H9 (cell line): ENCODE measurements at regions not wholly inside any gene's neighbourhood (a gene's known extent, or its start where the extent isn't known, plus 50 kb on each side); places are given as distances from the start of the nearest gene placed in this dataset.

Experiments used
- DNase-seq: peaks from one replicate; pipeline ENCODE4 v3.0.0-alpha.2; 2017
- H2AFZ ChIP-seq: one replicate; pipeline ENCODE4 v1.6.1; 2013; ENCODE audit warnings: mild to moderate bottlenecking, low read length, control low read depth, moderate library complexity
- H2AK5ac ChIP-seq: 2 replicates; pipeline ENCODE4 v1.6.1; 2013; ENCODE audit warnings: low read length, control low read depth, mixed read lengths; ENCODE audit not compliant: insufficient read length
- H2BK120ac ChIP-seq: one replicate; pipeline ENCODE4 v1.6.1; 2013; ENCODE audit warnings: low read depth, mild to moderate bottlenecking, low read length, control low read depth, inconsistent platforms; ENCODE audit not compliant: poor library complexity, severe bottlenecking
- H2BK12ac ChIP-seq: 2 replicates; pipeline ENCODE4 v1.6.1; 2013; ENCODE audit warnings: low read length, control low read depth, mixed read lengths, low read depth; ENCODE audit not compliant: insufficient read length
- H2BK15ac ChIP-seq: 2 replicates; pipeline ENCODE4 v1.6.1; 2013; ENCODE audit warnings: low read depth, low read length, control low read depth
- H2BK20ac ChIP-seq: one replicate; pipeline ENCODE4 v1.6.1; 2013; ENCODE audit warnings: low read depth, mild to moderate bottlenecking, low read length, control low read depth, inconsistent platforms; ENCODE audit not compliant: poor library complexity, severe bottlenecking
- H2BK5ac ChIP-seq: 2 replicates; pipeline ENCODE4 v1.6.1; 2013; ENCODE audit warnings: low read length, control low read depth, mixed read lengths; ENCODE audit not compliant: insufficient read length
- H3K14ac ChIP-seq: 2 replicates; pipeline ENCODE4 v1.6.1; 2013; ENCODE audit warnings: low read length, control low read depth; ENCODE audit not compliant: insufficient read depth
- H3K18ac ChIP-seq: 2 replicates; pipeline ENCODE4 v1.6.1; 2013; ENCODE audit warnings: low read depth, mild to moderate bottlenecking, mixed read lengths, low read length, control low read depth; ENCODE audit not compliant: insufficient read length
- H3K23ac ChIP-seq: 2 replicates; pipeline ENCODE4 v1.6.1; 2013; ENCODE audit warnings: low read length, control low read depth, mixed read lengths, low read depth; ENCODE audit not compliant: insufficient read length
- H3K23me2 ChIP-seq: 2 replicates; pipeline ENCODE4 v1.6.1; 2013; ENCODE audit warnings: low read depth, mild to moderate bottlenecking, mixed read lengths, low read length, control low read depth; ENCODE audit not compliant: insufficient read length, poor library complexity, severe bottlenecking
- H3K27ac ChIP-seq: 2 replicates; pipeline ENCODE4 v1.5.1; 2013; ENCODE audit warnings: low read length, control low read depth, mixed read lengths, low read depth; ENCODE audit not compliant: insufficient read length
- H3K27me3 ChIP-seq: 2 replicates; pipeline ENCODE4 v1.6.1; 2013; ENCODE audit warnings: low read length, control low read depth, inconsistent platforms; ENCODE audit not compliant: insufficient read depth
- H3K4ac ChIP-seq: 2 replicates; pipeline ENCODE4 v1.6.1; 2013; ENCODE audit warnings: low read depth, mild to moderate bottlenecking, control low read depth, inconsistent platforms, low read length, moderate library complexity
- H3K4me1 ChIP-seq: 2 replicates; pipeline ENCODE4 v1.6.1; 2013; ENCODE audit warnings: low read length, control low read depth, inconsistent platforms; ENCODE audit not compliant: insufficient read depth
- H3K4me2 ChIP-seq: 2 replicates; pipeline ENCODE4 v1.6.1; 2013; ENCODE audit warnings: low read length, control low read depth, mixed read lengths; ENCODE audit not compliant: insufficient read length, insufficient read depth
- H3K56ac ChIP-seq: 2 replicates; pipeline ENCODE4 v1.6.1; 2013; ENCODE audit warnings: low read depth, mild to moderate bottlenecking, mixed read lengths, low read length, control low read depth; ENCODE audit not compliant: insufficient read length
- H3K79me1 ChIP-seq: 2 replicates; pipeline ENCODE4 v1.6.1; 2013; ENCODE audit warnings: low read depth, mild to moderate bottlenecking, moderate library complexity, low read length, control low read depth, inconsistent platforms; ENCODE audit not compliant: insufficient read depth, poor library complexity, severe bottlenecking
- H3K79me2 ChIP-seq: 2 replicates; pipeline ENCODE4 v1.6.1; 2013; ENCODE audit warnings: low read length, control low read depth, inconsistent platforms; ENCODE audit not compliant: insufficient read depth
- H3K9ac ChIP-seq: 2 replicates; pipeline ENCODE4 v1.6.1; 2013; ENCODE audit warnings: low read length, control low read depth, mixed read lengths; ENCODE audit not compliant: insufficient read length; ENCODE audit errors: extremely low read depth
- H3K9me3 ChIP-seq: one replicate; pipeline ENCODE4 v1.6.1; 2013; ENCODE audit warnings: low read depth, low read length, inconsistent platforms; ENCODE audit not compliant: control insufficient read depth
- H3T11ph ChIP-seq: one replicate; pipeline ENCODE4 v1.6.1; 2013; ENCODE audit warnings: mild to moderate bottlenecking, low read length, control low read depth, inconsistent platforms
- H4K20me1 ChIP-seq: one replicate; pipeline ENCODE4 v1.6.1; 2013; ENCODE audit not compliant: control insufficient read depth, insufficient read length, insufficient read depth
- H4K5ac ChIP-seq: 2 replicates; pipeline ENCODE4 v1.6.1; 2013; ENCODE audit warnings: low read depth, mild to moderate bottlenecking, mixed read lengths, low read length, control low read depth; ENCODE audit not compliant: insufficient read length
- H4K8ac ChIP-seq: replicated peaks from 2 replicates; pipeline ENCODE4 v1.6.1; 2013; ENCODE audit warnings: low read length, control low read depth, mixed read lengths, low read depth; ENCODE audit not compliant: insufficient read length
- H4K91ac ChIP-seq: 2 replicates; pipeline ENCODE4 v1.6.1; 2013; ENCODE audit warnings: low read depth, mild to moderate bottlenecking, moderate library complexity, mixed read lengths, low read length, control low read depth; ENCODE audit not compliant: insufficient read length
- H3K27ac Mint-ChIP-seq, 3 experiments: 2 replicates in 2 of 3; 3 replicates in 1 of 3; pipeline ENCODE4 v1.8.0; 2020 to 2021; ENCODE audit warnings: mixed read lengths in 3 of 3, mild to moderate bottlenecking in 1 of 3, moderate library complexity in 1 of 3
- H3K27me3 Mint-ChIP-seq: 2 replicates; pipeline ENCODE4 v1.8.0; 2021; ENCODE audit warnings: low read depth, mild to moderate bottlenecking, moderate library complexity, mixed read lengths
- H3K36me3 Mint-ChIP-seq, 3 experiments: 2 replicates in 2 of 3; 3 replicates in 1 of 3; pipeline ENCODE4 v1.8.0; 2020 to 2021; ENCODE audit warnings: low read depth in 3 of 3, mixed read lengths in 3 of 3; ENCODE audit not compliant: insufficient read depth in 1 of 3
- H3K4me1 Mint-ChIP-seq, 2 experiments: 2 replicates each; pipeline ENCODE4 v1.8.0; 2020; ENCODE audit warnings: mixed read lengths in 2 of 2
- H3K4me3 Mint-ChIP-seq, 2 experiments: 2 replicates in 1 of 2; 3 replicates in 1 of 2; pipeline ENCODE4 v1.8.0; 2020 to 2021; ENCODE audit warnings: mild to moderate bottlenecking in 2 of 2, mixed read lengths in 2 of 2, moderate library complexity in 1 of 2
- H3K9me3 Mint-ChIP-seq, 2 experiments: 2 replicates in 1 of 2; 3 replicates in 1 of 2; pipeline ENCODE4 v1.8.0; 2020; ENCODE audit warnings: mild to moderate bottlenecking in 2 of 2, mixed read lengths in 2 of 2, moderate library complexity in 1 of 2
- CTCF ChIP-seq: fragments of 200-600 bp; sonication (generic); conservative IDR thresholded peaks from 3 replicates; pipeline ENCODE4 v1.8.0; 2021; ENCODE audit warnings: antibody characterized with exemption, mild to moderate bottlenecking
- WGBS: extraction: QIAGEN DNeasy Blood & Tissue Kit; methylation state at CpG from one replicate; pipeline ENCODE4 v1.1.7; 2013; ENCODE audit warnings: missing lambda C conversion rate, low lambda C conversion rate, mixed read lengths; ENCODE audit not compliant: insufficient read length; ENCODE audit errors: extremely low coverage; 5-methylcytosine and 5-hydroxymethylcytosine counted together

GRCh38 chr4:3869661-3870566 lies 103.7 kb downstream of the ADRA2C start:
- H2AFZ ChIP-seq: no peak overlapping the region
- H3K56ac ChIP-seq: no peak overlapping the region
- H2AK5ac ChIP-seq: no peak overlapping the region
- Mint-ChIP-seq H3K4me3 (peak overlapping the region; percentile 12 to 50; a peak in 3 of 5 replicates), H3K27ac (no peak overlapping the region), H3K4me1 (peaks cover 12 to 30% of the 10 kb centered on the region in 2 experiments), H3K36me3 (peaks cover 0 to 6% (median 6%) of the 10 kb centered on the region in 3 experiments; a peak in 4 of 7 replicates), H3K27me3 (peaks cover 59% of the 10 kb centered on the region), H3K9me3 (peaks cover 6 to 11% of the 10 kb centered on the region in 2 experiments; a peak in 4 of 5 replicates)
- peaks cover 9% of the 10 kb centered on the region for H3K23me2 ChIP-seq
- no peaks in the 10 kb centered on the region for H4K20me1 ChIP-seq
- no peak overlapping the region for H3K4me2 ChIP-seq
- H3K23ac ChIP-seq: no peak overlapping the region
- H3K9me3 ChIP-seq: no peaks in the 10 kb centered on the region
- no peak overlapping the region for H3T11ph ChIP-seq
- no peak overlapping the region for H2BK120ac ChIP-seq
- no peaks in the 10 kb centered on the region for H3K79me2 ChIP-seq
- no peak overlapping the region for H3K9ac ChIP-seq
- H4K8ac ChIP-seq: no peak overlapping the region
- peaks cover 2% of the 10 kb centered on the region; the same call in 1 of the 2 replicates for H3K27me3 ChIP-seq
- H3K14ac ChIP-seq: no peak overlapping the region
- no peaks in the 10 kb centered on the region for H3K79me1 ChIP-seq
- no peak overlapping the region for H2BK20ac ChIP-seq
- WGBS: no CpG with 5 or more reads among the region's 22 CpGs
- H2BK12ac ChIP-seq: no peak overlapping the region
- H2BK15ac ChIP-seq: no peak overlapping the region
- H4K5ac ChIP-seq: no peak overlapping the region
- DNase-seq: peak; percentile 26
- no peak overlapping the region for H4K91ac ChIP-seq
- H3K27ac ChIP-seq: no peak overlapping the region
- TF ChIP-seq CTCF: no peak
- H3K4me1 ChIP-seq: peaks cover 5% of the 10 kb centered on the region; the same call in 1 of the 2 replicates
- H3K4ac ChIP-seq: no peak overlapping the region
- no peak overlapping the region for H3K18ac ChIP-seq
- no peak overlapping the region for H2BK5ac ChIP-seq
